Natural killer cell (primary cell): ENCODE measurements at regions not wholly inside any gene's neighbourhood (a gene's known extent, or its start where the extent isn't known, plus 50 kb on each side); places are given as distances from the start of the nearest gene placed in this dataset.

Experiments used
- ATAC-seq, 3 donors: fragments of 150-1000 bp in 2 of 3; fragments of 200-7000 bp in 1 of 3; cut with Tn5 transposase; 1 replicate in 1 of 3; 2 replicates in 2 of 3; pipeline ENCODE4 v1.10.0; 2021; ENCODE audit warnings: mild to moderate bottlenecking in 2 of 3, moderate library complexity in 2 of 3
- DNase-seq, 2 donors: peaks; one replicate each; pipeline versions ENCODE4 v3.0.0 to v3.0.0-alpha.2; 2013 to 2021; ENCODE audit warnings: mixed read lengths in 1 of 2
- H3K27ac ChIP-seq: one replicate; pipeline ENCODE4 v1.5.1; 2013; ENCODE audit warnings: mild to moderate bottlenecking, low read length
- H3K27me3 ChIP-seq: one replicate; pipeline ENCODE4 v1.6.1; 2013; ENCODE audit warnings: low read length; ENCODE audit not compliant: control insufficient read depth, insufficient read depth
- H3K36me3 ChIP-seq: one replicate; pipeline ENCODE4 v1.6.1; 2013; ENCODE audit warnings: low read length; ENCODE audit not compliant: control insufficient read depth, insufficient read depth
- H3K4me1 ChIP-seq: one replicate; pipeline ENCODE4 v1.6.1; 2013; ENCODE audit warnings: low read length; ENCODE audit not compliant: control insufficient read depth, insufficient read depth
- H3K4me3 ChIP-seq: one replicate; pipeline ENCODE4 v1.5.1; 2013; ENCODE audit warnings: low read length
- H3K9me3 ChIP-seq: one replicate; pipeline ENCODE4 v1.6.1; 2013; ENCODE audit warnings: low read length; ENCODE audit not compliant: control insufficient read depth, insufficient read depth
- H3K27ac Mint-ChIP-seq, 2 donors: one replicate each; pipeline ENCODE4 v1.8.0; 2022; ENCODE audit warnings: mild to moderate bottlenecking in 2 of 2, mixed read lengths in 2 of 2, moderate library complexity in 1 of 2
- H3K27me3 Mint-ChIP-seq, 2 donors: one replicate each; pipeline ENCODE4 v1.8.0; 2022; ENCODE audit warnings: low read depth in 2 of 2, mixed read lengths in 2 of 2
- H3K36me3 Mint-ChIP-seq: one replicate; pipeline ENCODE4 v1.8.0; 2022; ENCODE audit warnings: mixed read lengths
- H3K4me1 Mint-ChIP-seq, 2 donors: one replicate each; pipeline ENCODE4 v1.8.0; 2022; ENCODE audit warnings: mixed read lengths in 2 of 2
- H3K4me3 Mint-ChIP-seq: one replicate; pipeline ENCODE4 v1.8.0; 2022; ENCODE audit warnings: mild to moderate bottlenecking, moderate library complexity, mixed read lengths
- H3K9me3 Mint-ChIP-seq, 2 donors: one replicate each; pipeline ENCODE4 v1.8.0; 2022; ENCODE audit warnings: mixed read lengths in 2 of 2
- WGBS: methylation state at CpG from one replicate; pipeline ENCODE4 v1.1.7; 2013; ENCODE audit warnings: missing lambda C conversion rate; ENCODE audit not compliant: insufficient coverage; 5-methylcytosine and 5-hydroxymethylcytosine counted together
- intact Hi-C: fragments of 100-400 bp; cut with micrococcal nuclease; formaldehyde crosslinking; loops from one replicate; pipeline ENCODE4 v1.14.2; 2022
- TF ChIP-seq, protein P1 (sequence below): fragments of 200-600 bp; IDR thresholded peaks from one replicate; pipeline ENCODE4 v1.8.0; 2022; ENCODE audit warnings: antibody characterized with exemption

DNA sequence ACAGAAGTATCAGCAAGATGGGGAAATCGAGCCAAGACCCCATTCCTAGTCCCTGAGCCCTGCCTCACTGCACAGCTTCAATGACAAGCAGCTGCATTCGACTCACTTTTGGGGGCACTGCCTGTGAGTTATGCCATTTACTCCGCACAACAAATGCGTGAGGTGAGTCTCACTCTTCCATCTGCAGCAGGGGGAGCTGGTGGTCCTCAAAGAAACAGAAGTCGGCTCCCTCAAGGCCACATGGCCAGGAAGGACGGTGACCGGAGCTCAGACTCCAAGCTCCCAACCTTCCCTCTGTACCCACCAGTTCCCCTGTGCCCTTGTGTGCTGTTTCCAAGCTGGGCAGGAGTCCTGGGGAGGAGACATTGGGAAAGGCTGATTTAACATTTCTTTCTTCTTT, 127.7 kb upstream of the IQSEC1 start:
- Mint-ChIP-seq H3K36me3 (no peaks in the 10 kb centered on the region), H3K4me1 (peaks cover 0 to 4% of the 10 kb centered on the region in 2 donors), H3K9me3 (no peaks in the 10 kb centered on the region), H3K4me3 (no peak overlapping the region), H3K27ac (no peak overlapping the region), H3K27me3 (peaks cover 35 to 36% of the 10 kb centered on the region in 2 donors)
- intact Hi-C loops, result no loop called here
- TF ChIP-seq, protein P1, sequence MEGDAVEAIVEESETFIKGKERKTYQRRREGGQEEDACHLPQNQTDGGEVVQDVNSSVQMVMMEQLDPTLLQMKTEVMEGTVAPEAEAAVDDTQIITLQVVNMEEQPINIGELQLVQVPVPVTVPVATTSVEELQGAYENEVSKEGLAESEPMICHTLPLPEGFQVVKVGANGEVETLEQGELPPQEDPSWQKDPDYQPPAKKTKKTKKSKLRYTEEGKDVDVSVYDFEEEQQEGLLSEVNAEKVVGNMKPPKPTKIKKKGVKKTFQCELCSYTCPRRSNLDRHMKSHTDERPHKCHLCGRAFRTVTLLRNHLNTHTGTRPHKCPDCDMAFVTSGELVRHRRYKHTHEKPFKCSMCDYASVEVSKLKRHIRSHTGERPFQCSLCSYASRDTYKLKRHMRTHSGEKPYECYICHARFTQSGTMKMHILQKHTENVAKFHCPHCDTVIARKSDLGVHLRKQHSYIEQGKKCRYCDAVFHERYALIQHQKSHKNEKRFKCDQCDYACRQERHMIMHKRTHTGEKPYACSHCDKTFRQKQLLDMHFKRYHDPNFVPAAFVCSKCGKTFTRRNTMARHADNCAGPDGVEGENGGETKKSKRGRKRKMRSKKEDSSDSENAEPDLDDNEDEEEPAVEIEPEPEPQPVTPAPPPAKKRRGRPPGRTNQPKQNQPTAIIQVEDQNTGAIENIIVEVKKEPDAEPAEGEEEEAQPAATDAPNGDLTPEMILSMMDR, result no peak
- Histone ChIP-seq H3K4me3 (no peak overlapping the region), H3K9me3 (no peaks in the 10 kb centered on the region), H3K27ac (no peak overlapping the region), H3K4me1 (peaks cover 7% of the 10 kb centered on the region), H3K36me3 (no peaks in the 10 kb centered on the region), H3K27me3 (peaks cover 13% of the 10 kb centered on the region)
- ATAC-seq, result peak in 1 of 3 donors; percentile 43
- WGBS, result 21% methylated on average over 7 of the region's 7 CpGs
- DNase-seq, result peak in 1 of 2 donors; percentile 21

DNA sequence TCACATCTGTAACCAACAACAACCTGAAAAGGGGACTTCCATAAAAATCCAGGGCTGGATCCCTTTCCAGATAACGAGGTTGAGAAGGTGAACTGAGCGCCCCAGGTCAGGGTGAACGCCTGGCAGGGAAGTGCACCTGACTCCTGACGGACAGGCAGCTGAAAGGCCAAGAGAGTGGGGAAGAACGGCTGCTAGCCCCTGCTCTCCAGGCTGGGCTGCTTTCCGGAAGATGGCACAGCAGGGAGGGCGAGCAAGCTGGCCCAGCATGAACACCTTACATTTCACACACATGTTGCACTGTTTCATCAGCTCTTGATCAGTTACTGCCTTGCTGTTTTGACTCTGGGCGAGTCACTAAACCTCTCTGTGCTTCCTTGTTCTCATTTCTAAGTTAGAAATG, 127.2 kb upstream of the IQSEC1 start:
- H3K27ac Mint-ChIP-seq, result no peak overlapping the region
- TF ChIP-seq, protein P1, result no peak

DNA sequence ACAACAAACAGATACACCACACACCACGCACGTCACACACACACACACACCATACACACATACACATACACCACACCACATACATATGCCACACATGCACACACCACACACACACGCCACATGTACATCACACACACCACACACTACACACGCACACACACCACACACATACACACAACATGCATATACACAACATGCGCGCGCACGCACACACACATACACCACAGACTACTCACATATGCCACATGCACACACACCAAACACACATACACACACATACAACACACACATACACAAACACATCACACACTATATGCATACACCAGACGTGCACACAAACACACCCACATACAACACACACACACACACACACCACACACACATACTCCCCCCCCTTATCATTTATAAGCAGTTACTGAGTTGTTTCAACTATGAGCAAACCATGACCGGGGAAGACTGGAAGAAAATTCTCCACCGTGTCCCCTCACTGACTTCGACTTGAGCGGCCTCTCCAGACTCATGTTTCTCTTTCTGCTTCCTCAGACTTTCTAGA, 126.7 kb upstream of the IQSEC1 start:
- no peak overlapping the region for H3K4me3 Mint-ChIP-seq
- Histone ChIP-seq H3K9me3 (no peaks in the 10 kb centered on the region), H3K27ac (no peak overlapping the region), H3K4me3 (no peak overlapping the region), H3K4me1 (peaks cover 8% of the 10 kb centered on the region), H3K27me3 (peaks cover 7% of the 10 kb centered on the region), H3K36me3 (no peaks in the 10 kb centered on the region)
- intact Hi-C loops, result no loop called here
- H3K4me1 Mint-ChIP-seq, result peaks cover 0 to 4% of the 10 kb centered on the region in 2 donors
- peak in 1 of 3 donors; percentile 31 for ATAC-seq
- peaks cover 25 to 41% of the 10 kb centered on the region in 2 donors for H3K27me3 Mint-ChIP-seq
- no peaks in the 10 kb centered on the region for H3K9me3 Mint-ChIP-seq
- no peaks in the 10 kb centered on the region for H3K36me3 Mint-ChIP-seq
- no peak for DNase-seq
- 92% methylated on average over 13 of the region's 13 CpGs for WGBS
- TF ChIP-seq, protein P1, result no peak
- H3K27ac Mint-ChIP-seq, result no peak overlapping the region

More for the DNA sequence above, 127.2 kb upstream of the IQSEC1 start:
- peaks cover 12% of the 10 kb centered on the region for H3K27me3 ChIP-seq
- ATAC-seq (no peak), DNase-seq (no peak)
- no peak overlapping the region for H3K4me3 ChIP-seq
- intact Hi-C loops, result no loop called here
- H3K36me3 ChIP-seq, result no peaks in the 10 kb centered on the region
- WGBS, result 81% methylated on average over 8 of the region's 8 CpGs
- H3K4me3 Mint-ChIP-seq, result no peak overlapping the region
- peaks cover 0 to 4% of the 10 kb centered on the region in 2 donors for H3K4me1 Mint-ChIP-seq
- H3K9me3 Mint-ChIP-seq, result no peaks in the 10 kb centered on the region
- H3K4me1 ChIP-seq, result peaks cover 8% of the 10 kb centered on the region
- H3K27me3 Mint-ChIP-seq, result peaks cover 30 to 40% of the 10 kb centered on the region in 2 donors
- no peaks in the 10 kb centered on the region for H3K9me3 ChIP-seq
- no peaks in the 10 kb centered on the region for H3K36me3 Mint-ChIP-seq
- no peak overlapping the region for H3K27ac ChIP-seq
